CD14-positive monocyte (primary cell): ENCODE measurements at regions not wholly inside any gene's neighbourhood (a gene's known extent, or its start where the extent isn't known, plus 50 kb on each side); places are given as distances from the start of the nearest gene placed in this dataset.
A peak's percentile ranks its signal among the peaks of the same experiment; 100 is the strongest.

Experiments used
- DNase-seq, 3 donors: peaks; one replicate each; pipeline ENCODE4 v3.0.0-alpha.2; 2011 to 2022
- H2AFZ ChIP-seq: 2 replicates; pipeline ENCODE4 v1.6.0; 2012; ENCODE audit warnings: mild to moderate bottlenecking, low read depth, low read length, inconsistent platforms; ENCODE audit not compliant: insufficient read depth, poor library complexity, severe bottlenecking
- H3K27ac ChIP-seq, 2 donors: 1 replicate in 1 of 2; 2 replicates in 1 of 2; pipeline ENCODE4 v1.5.1; 2012 to 2013; ENCODE audit warnings: low read length in 2 of 2, control low read depth in 1 of 2, inconsistent platforms in 1 of 2, low read depth in 1 of 2, mild to moderate bottlenecking in 1 of 2
- H3K27me3 ChIP-seq, 2 donors: one replicate each; pipeline versions ENCODE4 v1.6.0 to v1.6.1; 2011 to 2013; ENCODE audit warnings: low read length in 2 of 2; ENCODE audit not compliant: control insufficient read depth in 2 of 2, insufficient read depth in 2 of 2
- H3K36me3 ChIP-seq, 2 donors: replicated peaks in 1 of 2; 1 replicate in 1 of 2; 2 replicates in 1 of 2; pipeline versions ENCODE4 v1.5.1 to v1.6.1; 2012 to 2013; ENCODE audit warnings: low read length in 2 of 2, control low read depth in 1 of 2, inconsistent platforms in 1 of 2, mild to moderate bottlenecking in 1 of 2; ENCODE audit not compliant: insufficient read depth in 2 of 2, control insufficient read depth in 1 of 2
- H3K4me1 ChIP-seq, 2 donors: 1 replicate in 1 of 2; 2 replicates in 1 of 2; pipeline versions ENCODE4 v1.5.1 to v1.6.1; 2012 to 2013; ENCODE audit warnings: low read length in 2 of 2, control low read depth in 1 of 2, inconsistent platforms in 1 of 2, mild to moderate bottlenecking in 1 of 2, moderate library complexity in 1 of 2; ENCODE audit not compliant: insufficient read depth in 2 of 2, control insufficient read depth in 1 of 2
- H3K4me2 ChIP-seq: replicated peaks from 2 replicates; pipeline ENCODE3; 2012; ENCODE audit warnings: low read length, moderate library complexity, mild to moderate bottlenecking; ENCODE audit not compliant: poor library complexity, severe bottlenecking; ENCODE audit errors: extremely low read depth
- H3K4me3 ChIP-seq, 3 experiments: fragments of 200-600 bp in 1 of 3; sonication (generic) in 1 of 3; replicated peaks in 1 of 3; 1 replicate in 2 of 3; 2 replicates in 1 of 3; pipeline ENCODE4 v1.5.1; 2011 to 2013; ENCODE audit warnings: low read length in 3 of 3, mild to moderate bottlenecking in 3 of 3, control low read depth in 2 of 3, low read depth in 2 of 3, inconsistent platforms in 1 of 3, moderate library complexity in 1 of 3
- H3K79me2 ChIP-seq: 2 replicates; pipeline ENCODE4 v1.6.0; 2012; ENCODE audit warnings: mild to moderate bottlenecking, control low read depth, inconsistent platforms, low read length, moderate library complexity; ENCODE audit not compliant: insufficient read depth
- H3K9ac ChIP-seq: 2 replicates; pipeline ENCODE4 v1.6.0; 2017; ENCODE audit warnings: low read length, mild to moderate bottlenecking; ENCODE audit not compliant: insufficient read depth, poor library complexity, severe bottlenecking
- H3K9me3 ChIP-seq, 2 donors: replicated peaks in 1 of 2; 1 replicate in 1 of 2; 2 replicates in 1 of 2; pipeline versions ENCODE4 v1.5.1 to v1.6.1; 2012 to 2013; ENCODE audit warnings: low read length in 2 of 2, control low read depth in 1 of 2; ENCODE audit not compliant: control insufficient read depth in 1 of 2, insufficient read depth in 1 of 2
- H4K20me1 ChIP-seq: 2 replicates; pipeline ENCODE4 v1.6.0; 2012; ENCODE audit warnings: mild to moderate bottlenecking, low read length, control low read depth, moderate library complexity; ENCODE audit not compliant: insufficient read depth
- H3K27ac Mint-ChIP-seq, 7 donors: one replicate each; pipeline ENCODE4 v1.8.0; 2020; ENCODE audit warnings: mild to moderate bottlenecking in 7 of 7, mixed read lengths in 7 of 7, moderate library complexity in 6 of 7, inconsistent platforms in 2 of 7
- H3K27me3 Mint-ChIP-seq, 3 donors: one replicate each; pipeline ENCODE4 v1.8.0; 2021 to 2022; ENCODE audit warnings: low read depth in 3 of 3, mild to moderate bottlenecking in 3 of 3, mixed read lengths in 3 of 3, moderate library complexity in 3 of 3, inconsistent platforms in 1 of 3
- H3K36me3 Mint-ChIP-seq, 2 donors: one replicate each; pipeline ENCODE4 v1.8.0; 2020; ENCODE audit warnings: mixed read lengths in 2 of 2, inconsistent platforms in 1 of 2, mild to moderate bottlenecking in 1 of 2
- H3K4me1 Mint-ChIP-seq: one replicate; pipeline ENCODE4 v1.8.0; 2020; ENCODE audit warnings: mild to moderate bottlenecking, mixed read lengths
- H3K4me3 Mint-ChIP-seq, 2 donors: one replicate each; pipeline ENCODE4 v1.8.0; 2020; ENCODE audit warnings: mild to moderate bottlenecking in 2 of 2, mixed read lengths in 2 of 2, moderate library complexity in 1 of 2
- H3K9me3 Mint-ChIP-seq, 7 donors: one replicate each; pipeline ENCODE4 v1.8.0; 2020 to 2022; ENCODE audit warnings: mixed read lengths in 7 of 7, mild to moderate bottlenecking in 6 of 7, moderate library complexity in 6 of 7, inconsistent platforms in 2 of 7
- WGBS: methylation state at CpG from one replicate; pipeline ENCODE4 v1.1.5; 2013; ENCODE audit warnings: missing lambda C conversion rate; ENCODE audit not compliant: insufficient coverage; 5-methylcytosine and 5-hydroxymethylcytosine counted together
- intact Hi-C, 2 donors: fragments of 100-400 bp; cut with micrococcal nuclease; formaldehyde crosslinking; loops; one replicate each; pipeline versions ENCODE4 v1.15.0 to v1.15.1; 2023
- TF ChIP-seq, protein P1 (sequence below): fragments of 200-600 bp; IDR thresholded peaks from one replicate; pipeline ENCODE4 v1.8.0; 2022; ENCODE audit warnings: antibody characterized with exemption, mild to moderate bottlenecking

DNA sequence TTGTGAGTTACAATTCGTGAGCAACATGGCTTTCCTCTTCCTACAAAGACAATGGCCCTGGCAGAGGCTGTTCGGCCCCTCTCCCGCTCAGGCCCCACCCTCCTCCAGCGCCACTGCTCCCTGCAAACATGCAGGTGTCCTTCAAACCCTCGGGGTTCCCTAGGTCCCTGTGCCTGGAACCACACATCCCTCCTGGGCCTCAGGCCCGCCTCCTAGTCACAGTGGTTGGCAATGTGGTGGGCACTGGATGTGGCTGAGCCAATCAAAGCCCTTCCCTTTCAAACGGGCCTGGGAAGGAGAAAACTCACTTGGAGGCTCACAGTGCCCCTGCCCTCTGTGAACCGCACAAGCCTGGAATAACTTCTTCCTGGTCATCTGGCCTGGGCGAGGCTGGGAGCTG is 147.2 kb downstream of the TFAP2C start:
- Histone ChIP-seq H3K4me1 (no peaks in the 10 kb centered on the region), H4K20me1 (no peaks in the 10 kb centered on the region), H3K27ac (no peak overlapping the region), H2AFZ (no peak overlapping the region), H3K4me3 (no peak overlapping the region), H3K79me2 (no peaks in the 10 kb centered on the region), H3K36me3 (no peaks in the 10 kb centered on the region), H3K4me2 (no peak overlapping the region), H3K27me3 (no peaks in the 10 kb centered on the region), H3K9me3 (no peaks in the 10 kb centered on the region), H3K9ac (no peak overlapping the region)
- Mint-ChIP-seq H3K27me3 (peaks cover 8 to 29% (median 10%) of the 10 kb centered on the region in 3 donors), H3K4me1 (no peaks in the 10 kb centered on the region), H3K4me3 (no peak overlapping the region), H3K36me3 (no peaks in the 10 kb centered on the region), H3K27ac (peak overlapping the region in 1 of 7 donors; percentile 10), H3K9me3 (no peaks in the 10 kb centered on the region)
- intact Hi-C loops: no loop called here
- DNase-seq: no peak
- TF ChIP-seq, protein P1, sequence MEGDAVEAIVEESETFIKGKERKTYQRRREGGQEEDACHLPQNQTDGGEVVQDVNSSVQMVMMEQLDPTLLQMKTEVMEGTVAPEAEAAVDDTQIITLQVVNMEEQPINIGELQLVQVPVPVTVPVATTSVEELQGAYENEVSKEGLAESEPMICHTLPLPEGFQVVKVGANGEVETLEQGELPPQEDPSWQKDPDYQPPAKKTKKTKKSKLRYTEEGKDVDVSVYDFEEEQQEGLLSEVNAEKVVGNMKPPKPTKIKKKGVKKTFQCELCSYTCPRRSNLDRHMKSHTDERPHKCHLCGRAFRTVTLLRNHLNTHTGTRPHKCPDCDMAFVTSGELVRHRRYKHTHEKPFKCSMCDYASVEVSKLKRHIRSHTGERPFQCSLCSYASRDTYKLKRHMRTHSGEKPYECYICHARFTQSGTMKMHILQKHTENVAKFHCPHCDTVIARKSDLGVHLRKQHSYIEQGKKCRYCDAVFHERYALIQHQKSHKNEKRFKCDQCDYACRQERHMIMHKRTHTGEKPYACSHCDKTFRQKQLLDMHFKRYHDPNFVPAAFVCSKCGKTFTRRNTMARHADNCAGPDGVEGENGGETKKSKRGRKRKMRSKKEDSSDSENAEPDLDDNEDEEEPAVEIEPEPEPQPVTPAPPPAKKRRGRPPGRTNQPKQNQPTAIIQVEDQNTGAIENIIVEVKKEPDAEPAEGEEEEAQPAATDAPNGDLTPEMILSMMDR: no peak
- 70% methylated on average over 8 of the region's 9 CpGs for WGBS

DNA sequence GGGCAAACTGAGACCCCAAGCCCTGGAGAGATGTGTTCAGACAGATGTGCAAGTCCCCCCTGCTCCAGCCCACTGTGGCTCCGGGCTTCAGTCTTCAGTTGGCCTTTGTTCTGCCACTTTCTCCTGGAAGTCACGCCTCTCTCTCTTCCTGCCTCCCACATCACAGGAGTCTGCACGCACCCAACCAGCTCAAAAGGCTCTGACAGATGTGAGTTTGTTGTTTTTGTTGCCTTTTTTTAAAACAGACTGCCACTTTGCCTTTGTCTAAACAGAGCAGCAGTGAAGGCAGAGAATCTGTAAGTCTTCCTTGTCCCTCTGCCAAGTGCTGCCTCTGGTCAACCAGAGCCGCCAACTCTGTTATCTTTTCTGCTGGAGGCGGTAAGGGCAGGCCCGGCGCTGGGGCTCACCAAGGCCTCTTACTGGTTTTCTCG is 149.7 kb downstream of the TFAP2C start:
- no peaks in the 10 kb centered on the region for H3K27me3 ChIP-seq

More for the DNA sequence above, 149.7 kb downstream of the TFAP2C start:
- Mint-ChIP-seq H3K27me3 (peaks cover 13 to 32% (median 18%) of the 10 kb centered on the region in 3 donors), H3K36me3 (no peaks in the 10 kb centered on the region), H3K4me3 (peak overlapping the region in 1 of 2 donors; percentile 26), H3K9me3 (no peaks in the 10 kb centered on the region), H3K27ac (no peak overlapping the region), H3K4me1 (no peaks in the 10 kb centered on the region)
- intact Hi-C loops: no loop called here
- Histone ChIP-seq H3K9ac (no peak overlapping the region), H3K4me2 (no peak overlapping the region), H3K27ac (no peak overlapping the region), H3K36me3 (no peaks in the 10 kb centered on the region), H4K20me1 (no peaks in the 10 kb centered on the region), H3K9me3 (no peaks in the 10 kb centered on the region), H3K79me2 (no peaks in the 10 kb centered on the region), H3K4me3 (no peak overlapping the region), H3K4me1 (no peaks in the 10 kb centered on the region), H2AFZ (no peak overlapping the region)
- DNase-seq: no peak
- 68% methylated on average over 5 of the region's 8 CpGs for WGBS
- TF ChIP-seq, protein P1: no peak
